Ovary (tissue), 3 donors: ENCODE measurements at regions not wholly inside any gene's neighbourhood (a gene's known extent, or its start where the extent isn't known, plus 50 kb on each side); places are given as distances from the start of the nearest gene placed in this dataset.

ENCODE experiments used
- CTCF ChIP-seq, 3 donors: fragments of 450-650 bp in 2 of 3; fragments of 200-600 bp in 1 of 3; IDR thresholded peaks; one replicate each; pipeline versions ENCODE4 v1.5.1 to v1.8.0; 2016 to 2022; ENCODE audit warnings: antibody characterized with exemption in 3 of 3, mild to moderate bottlenecking in 1 of 3
- POLR2A ChIP-seq: fragments of 450-650 bp; IDR thresholded peaks from one replicate; pipeline ENCODE4 v1.6.1; 2017; ENCODE audit warnings: antibody characterized with exemption, mild to moderate bottlenecking, moderate library complexity
- donor health status: DM: no; HTN: no; CAD: no.

- TF ChIP-seq CTCF (IDR thresholded peaks at IDR 0.05) (no peak), POLR2A (no peak)
Measured at GRCh38 chr10:114715171-114715670, 57.1 kb upstream of the ABLIM1 start.
